A673 (cell line): ENCODE measurements at regions not wholly inside any gene's neighbourhood (a gene's known extent, or its start where the extent isn't known, plus 50 kb on each side); places are given as distances from the start of the nearest gene placed in this dataset.
A peak's percentile ranks its signal among the peaks of the same experiment; 100 is the strongest.

Experiments used
- BruUV-seq: library from RNA; stranded (reverse); fragments of 400-500 nt; replicated peaks from 2 replicates; lab custom pipeline; 2021; lab: Mats Ljungman, UMichigan
- CTCF ChIA-PET: fragments of 300-600 bp; sonication (Branson Sonifier 250); formaldehyde crosslinking; loops from one replicate; lab custom pipeline; 2022; ENCODE audit warnings: antibody characterized with exemption; lab: Charles Lee
- POLR2A ChIA-PET: fragments of 300-600 bp; sonication (Branson Sonifier 250); formaldehyde crosslinking; loops from one replicate; lab custom pipeline; 2022; ENCODE audit warnings: antibody characterized with exemption; ENCODE audit not compliant: low non-redundant PET; lab: Charles Lee
- DNase-seq: peaks from one replicate; pipeline ENCODE4 v3.0.0-alpha.2; 2015; ENCODE audit warnings: low spot score
- H3K27ac ChIP-seq: fragments of 200-600 bp; sonication (generic); 2 replicates; pipeline ENCODE4 v1.5.1; 2016; ENCODE audit warnings: mixed run types, low read depth, mild to moderate bottlenecking, mixed read lengths, antibody characterized with exemption, low read length; ENCODE audit not compliant: poor library complexity, severe bottlenecking
- H3K27me3 ChIP-seq: fragments of 200-600 bp; sonication (generic); replicated peaks from 2 replicates; pipeline ENCODE4 v1.6.1; 2017; ENCODE audit warnings: mixed run types, low read depth, mild to moderate bottlenecking, mixed read lengths, antibody characterized with exemption, low read length; ENCODE audit not compliant: insufficient read depth, poor library complexity
- H3K36me3 ChIP-seq: fragments of 200-600 bp; sonication (generic); 2 replicates; pipeline ENCODE4 v1.6.1; 2016; ENCODE audit warnings: mixed run types, mild to moderate bottlenecking, mixed read lengths, antibody characterized with exemption, low read length; ENCODE audit not compliant: insufficient read depth, poor library complexity, severe bottlenecking
- H3K4me1 ChIP-seq: fragments of 200-600 bp; sonication (generic); 2 replicates; pipeline ENCODE4 v1.6.1; 2017; ENCODE audit warnings: mixed run types, mild to moderate bottlenecking, mixed read lengths, antibody characterized with exemption, low read length; ENCODE audit not compliant: insufficient read depth, poor library complexity, severe bottlenecking
- H3K4me3 ChIP-seq: fragments of 200-600 bp; sonication (generic); 2 replicates; pipeline ENCODE4 v1.5.1; 2016; ENCODE audit warnings: low read depth, mixed run types, mild to moderate bottlenecking, mixed read lengths, low read length; ENCODE audit not compliant: poor library complexity, severe bottlenecking
- H3K9me3 ChIP-seq: fragments of 200-600 bp; sonication (generic); 2 replicates; pipeline ENCODE4 v1.6.1; 2016; ENCODE audit warnings: mixed run types, low read depth, mild to moderate bottlenecking, mixed read lengths, antibody characterized with exemption, low read length; ENCODE audit not compliant: poor library complexity, severe bottlenecking
- EZH2 ChIP-seq: fragments of 200-600 bp; sonication (generic); IDR thresholded peaks from 2 replicates; pipeline ENCODE4 v1.6.1; 2017; ENCODE audit warnings: borderline replicate concordance, low read depth, mild to moderate bottlenecking, mixed read lengths, antibody characterized with exemption, low read length; ENCODE audit not compliant: poor library complexity, severe bottlenecking
- intact Hi-C: fragments of 100-400 bp; cut with micrococcal nuclease; formaldehyde crosslinking; loops from one replicate; pipeline ENCODE4 v1.10.0; 2022; ENCODE audit not compliant: unreplicated experiment
- TF ChIP-seq, protein P1 (sequence below): fragments of 300-800, 200-600 bp; sonication (generic); conservative IDR thresholded peaks from 2 replicates; pipeline ENCODE4 v1.5.1; 2017; ENCODE audit warnings: low read depth, mild to moderate bottlenecking, antibody characterized with exemption, low read length, moderate library complexity, mixed read lengths

DNA sequence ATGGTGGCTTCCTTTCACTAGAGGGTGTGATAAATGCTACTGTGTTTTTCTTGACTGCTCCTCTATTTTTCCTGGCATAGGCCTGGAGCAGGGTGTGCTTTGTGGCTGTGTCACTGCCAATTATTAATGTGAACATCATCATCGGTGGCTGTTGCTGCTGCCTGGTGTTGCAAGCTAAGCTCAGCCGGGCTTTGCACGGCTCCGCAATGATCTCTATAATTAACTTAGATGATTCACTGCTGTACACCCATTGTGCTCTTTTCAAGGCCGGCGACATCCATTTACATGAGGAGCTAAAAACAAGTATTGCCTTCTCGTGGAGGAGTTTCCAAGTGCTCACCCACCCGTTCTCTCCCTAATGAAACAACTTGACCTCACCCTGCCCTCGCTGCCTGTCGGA is 160.1 kb upstream of the IRX3 start:
- CTCF ChIA-PET: no interaction called here
- Histone ChIP-seq H3K4me1 (peaks cover 23% of the 10 kb centered on the region), H3K36me3 (no peaks in the 10 kb centered on the region), H3K4me3 (no peak overlapping the region), H3K9me3 (no peaks in the 10 kb centered on the region), H3K27me3 (no peaks in the 10 kb centered on the region), H3K27ac (no peak overlapping the region)
- no peak for TF ChIP-seq EZH2
- TF ChIP-seq, protein P1, sequence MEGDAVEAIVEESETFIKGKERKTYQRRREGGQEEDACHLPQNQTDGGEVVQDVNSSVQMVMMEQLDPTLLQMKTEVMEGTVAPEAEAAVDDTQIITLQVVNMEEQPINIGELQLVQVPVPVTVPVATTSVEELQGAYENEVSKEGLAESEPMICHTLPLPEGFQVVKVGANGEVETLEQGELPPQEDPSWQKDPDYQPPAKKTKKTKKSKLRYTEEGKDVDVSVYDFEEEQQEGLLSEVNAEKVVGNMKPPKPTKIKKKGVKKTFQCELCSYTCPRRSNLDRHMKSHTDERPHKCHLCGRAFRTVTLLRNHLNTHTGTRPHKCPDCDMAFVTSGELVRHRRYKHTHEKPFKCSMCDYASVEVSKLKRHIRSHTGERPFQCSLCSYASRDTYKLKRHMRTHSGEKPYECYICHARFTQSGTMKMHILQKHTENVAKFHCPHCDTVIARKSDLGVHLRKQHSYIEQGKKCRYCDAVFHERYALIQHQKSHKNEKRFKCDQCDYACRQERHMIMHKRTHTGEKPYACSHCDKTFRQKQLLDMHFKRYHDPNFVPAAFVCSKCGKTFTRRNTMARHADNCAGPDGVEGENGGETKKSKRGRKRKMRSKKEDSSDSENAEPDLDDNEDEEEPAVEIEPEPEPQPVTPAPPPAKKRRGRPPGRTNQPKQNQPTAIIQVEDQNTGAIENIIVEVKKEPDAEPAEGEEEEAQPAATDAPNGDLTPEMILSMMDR: no peak
- no TSS peak for BruUV-seq
- POLR2A ChIA-PET: no interaction called here
- DNase-seq: peak; percentile 92
- intact Hi-C loops: no loop called here

DNA sequence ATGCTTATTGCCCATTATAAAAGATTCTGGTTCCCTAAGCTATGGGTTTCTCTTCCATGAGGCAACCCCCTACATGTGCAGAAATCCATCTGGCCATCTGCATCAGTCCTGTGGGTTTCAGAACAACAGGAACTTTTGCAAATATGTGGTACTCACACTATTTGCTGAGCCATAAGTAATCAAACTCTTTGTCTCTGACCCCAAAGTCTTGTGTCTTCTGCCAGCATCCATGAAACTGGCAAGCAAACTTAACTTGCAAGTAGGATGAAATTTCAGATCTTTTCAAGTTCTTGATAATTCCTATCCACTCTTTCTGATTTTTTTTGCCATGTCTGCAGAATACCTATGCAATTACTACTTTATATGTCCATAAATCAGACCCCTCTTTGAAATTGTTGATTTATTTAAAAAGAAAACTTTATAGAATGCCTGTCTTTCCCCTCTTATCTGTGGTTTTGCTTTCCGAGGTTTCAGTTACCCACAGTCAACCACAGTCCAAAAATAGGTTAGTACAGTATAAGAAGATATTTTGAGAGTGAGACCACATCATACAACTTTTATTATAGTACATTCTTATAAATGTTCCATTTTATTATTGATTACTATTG is 158.4 kb upstream of the IRX3 start:
- BruUV-seq: no TSS peak
- TF ChIP-seq, protein P1: no peak
- no peak for TF ChIP-seq EZH2
- H3K4me3 ChIP-seq: no peak overlapping the region
- H3K4me1 ChIP-seq: peaks cover 23% of the 10 kb centered on the region
- ChIA-PET POLR2A (no interaction called here), CTCF (no interaction called here)
- no peaks in the 10 kb centered on the region for H3K36me3 ChIP-seq
- no peak overlapping the region for H3K27ac ChIP-seq
- no peaks in the 10 kb centered on the region for H3K27me3 ChIP-seq
- no peaks in the 10 kb centered on the region for H3K9me3 ChIP-seq
- intact Hi-C loops: no loop called here
- no peak for DNase-seq

DNA sequence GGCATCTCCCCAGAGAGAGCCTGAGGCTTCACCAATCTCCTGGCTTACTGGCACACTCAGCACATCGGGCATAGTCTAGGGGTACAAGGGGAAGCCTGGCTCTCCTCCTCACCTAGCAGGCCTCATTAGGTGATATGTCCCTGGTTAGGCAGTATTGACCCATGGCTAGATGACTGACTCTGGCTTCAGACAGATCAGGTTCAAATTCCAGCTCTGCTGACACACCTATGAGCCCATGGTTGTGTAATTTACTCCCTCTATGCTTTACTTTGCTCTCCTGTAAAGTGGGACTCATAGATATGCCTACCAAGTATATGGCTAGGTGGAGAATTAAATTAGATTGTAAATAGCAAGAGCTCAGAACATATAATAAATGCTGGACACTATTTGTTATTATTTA is 157.3 kb upstream of the IRX3 start:
- CTCF ChIA-PET: no interaction called here
- no peak for TF ChIP-seq EZH2
- TF ChIP-seq, protein P1: no peak

More for the DNA sequence above, 157.3 kb upstream of the IRX3 start:
- H3K4me1 ChIP-seq: peaks cover 23% of the 10 kb centered on the region
- no peaks in the 10 kb centered on the region for H3K9me3 ChIP-seq
- BruUV-seq: no TSS peak
- H3K27me3 ChIP-seq: no peaks in the 10 kb centered on the region
- POLR2A ChIA-PET: interaction anchor here (0.7 kb wide), 1 partner anchor 276 kb away, joined by 3 read pairs; no protein-coding TSS in a partner anchor
- intact Hi-C loops: no loop called here
- no peak overlapping the region for H3K27ac ChIP-seq
- no peak for DNase-seq
- H3K36me3 ChIP-seq: no peaks in the 10 kb centered on the region
- no peak overlapping the region for H3K4me3 ChIP-seq
